ENCODE measurements at regions not wholly inside any gene's neighbourhood (a gene's known extent, or its start where the extent isn't known, plus 50 kb on each side); places are given as distances from the start of the nearest gene placed in this dataset.

- TF ChIP-seq, protein P1, sequence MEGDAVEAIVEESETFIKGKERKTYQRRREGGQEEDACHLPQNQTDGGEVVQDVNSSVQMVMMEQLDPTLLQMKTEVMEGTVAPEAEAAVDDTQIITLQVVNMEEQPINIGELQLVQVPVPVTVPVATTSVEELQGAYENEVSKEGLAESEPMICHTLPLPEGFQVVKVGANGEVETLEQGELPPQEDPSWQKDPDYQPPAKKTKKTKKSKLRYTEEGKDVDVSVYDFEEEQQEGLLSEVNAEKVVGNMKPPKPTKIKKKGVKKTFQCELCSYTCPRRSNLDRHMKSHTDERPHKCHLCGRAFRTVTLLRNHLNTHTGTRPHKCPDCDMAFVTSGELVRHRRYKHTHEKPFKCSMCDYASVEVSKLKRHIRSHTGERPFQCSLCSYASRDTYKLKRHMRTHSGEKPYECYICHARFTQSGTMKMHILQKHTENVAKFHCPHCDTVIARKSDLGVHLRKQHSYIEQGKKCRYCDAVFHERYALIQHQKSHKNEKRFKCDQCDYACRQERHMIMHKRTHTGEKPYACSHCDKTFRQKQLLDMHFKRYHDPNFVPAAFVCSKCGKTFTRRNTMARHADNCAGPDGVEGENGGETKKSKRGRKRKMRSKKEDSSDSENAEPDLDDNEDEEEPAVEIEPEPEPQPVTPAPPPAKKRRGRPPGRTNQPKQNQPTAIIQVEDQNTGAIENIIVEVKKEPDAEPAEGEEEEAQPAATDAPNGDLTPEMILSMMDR (IDR thresholded peaks at IDR 0.05; ENCODE audit: low read length), result no peak
- TF ChIP-seq EZH2 (optimal IDR thresholded peaks at IDR 0.05; ENCODE audit: low read depth, low read length) (no peak), EZH2phosphoT487 (IDR thresholded peaks at IDR 0.05; ENCODE audit: low read length) (no peak)
Observed at GRCh38 chr2:240205772-240206171, 65.3 kb upstream of the OTOS start.
